HCT116 (cell line): ENCODE measurements at regions not wholly inside any gene's neighbourhood (a gene's known extent, or its start where the extent isn't known, plus 50 kb on each side); places are given as distances from the start of the nearest gene placed in this dataset.

ENCODE experiments used
- ATAC-seq: fragments of 200-7000 bp; cut with Tn5 transposase; 2 replicates; pipeline ENCODE4 v1.9.1; 2020; ENCODE audit warnings: mild to moderate bottlenecking, moderate library complexity
- BruUV-seq: library from RNA; stranded (reverse); fragments of 400-500 nt; replicated peaks from 2 replicates; lab custom pipeline; 2021; lab: Mats Ljungman, UMichigan
- CTCF ChIA-PET: fragments of 300-600 bp; sonication (Branson Sonifier 250); formaldehyde crosslinking; loops from one replicate; lab custom pipeline; 2021; ENCODE audit warnings: antibody characterized with exemption; lab: Charles Lee
- POLR2A ChIA-PET: fragments of 300-600, 350-600 bp; sonication (Branson Sonifier 250); formaldehyde crosslinking; loops from one replicate; lab custom pipeline; 2021; ENCODE audit warnings: antibody characterized with exemption; lab: Charles Lee
- RAD21 ChIA-PET, 2 experiments: fragments of 300-600 bp; sonication (Branson Sonifier 250); formaldehyde crosslinking; loops; one replicate each; lab custom pipeline; 2023; ENCODE audit warnings: low total read pairs in 2 of 2; ENCODE audit not compliant: uncharacterized antibody in 2 of 2, unreplicated experiment in 2 of 2, low non-redundant PET in 1 of 2; lab: Charles Lee
- DNase-seq: peaks from one replicate; pipeline ENCODE4 v3.0.0-alpha.2; 2010; ENCODE audit warnings: low read depth, low spot score
- H2AFZ ChIP-seq: fragments of 200-600 bp; shearing (Covaris generic), sonication (generic); 2 replicates; pipeline ENCODE4 v1.6.1; 2017; ENCODE audit warnings: low read depth, mixed run types, mixed read lengths, antibody characterized with exemption, low read length; ENCODE audit not compliant: poor library complexity, severe bottlenecking
- H3K27ac ChIP-seq: 2 replicates; pipeline ENCODE4 v1.5.1; 2012; ENCODE audit warnings: low read depth, low read length
- H3K27me3 ChIP-seq: fragments of 200-600 bp; sonication (generic); 2 replicates; pipeline ENCODE4 v1.6.1; 2016; ENCODE audit warnings: mixed run types, low read length, mixed read lengths; ENCODE audit not compliant: insufficient read depth
- H3K36me3 ChIP-seq, 2 experiments: fragments of 200-500 bp in 1 of 2; fragments of 200-600 bp in 1 of 2; sonication (Bioruptor generic) in 1 of 2; sonication (generic) in 1 of 2; 2 replicates each; pipeline versions ENCODE4 v1.5.1 to v1.6.1; 2014 to 2016; ENCODE audit warnings: low read length in 2 of 2, inconsistent platforms in 1 of 2, mixed read lengths in 1 of 2, mixed run types in 1 of 2; ENCODE audit not compliant: insufficient read depth in 2 of 2, control insufficient read depth in 1 of 2
- H3K4me1 ChIP-seq, 2 experiments: fragments of 200-600 bp in 1 of 2; sonication (generic) in 1 of 2; 2 replicates each; pipeline versions ENCODE4 v1.5.1 to v1.6.1; 2012 to 2017; ENCODE audit warnings: low read length in 2 of 2, inconsistent platforms in 1 of 2, mild to moderate bottlenecking in 1 of 2, mixed read lengths in 1 of 2, mixed run types in 1 of 2, moderate library complexity in 1 of 2; ENCODE audit not compliant: insufficient read depth in 2 of 2, control insufficient read depth in 1 of 2
- H3K4me2 ChIP-seq: fragments of 200-600 bp; sonication (generic); 2 replicates; pipeline ENCODE4 v1.6.1; 2017; ENCODE audit warnings: mixed run types, low read length, mixed read lengths
- H3K4me3 ChIP-seq, 2 experiments: fragments of 200-600 bp in 1 of 2; sonication (generic) in 1 of 2; replicated peaks in 1 of 2; 2 replicates each; pipeline ENCODE4 v1.5.1; 2011 to 2016; ENCODE audit warnings: low read length in 2 of 2, control low read depth in 1 of 2, low read depth in 1 of 2, mild to moderate bottlenecking in 1 of 2, mixed read lengths in 1 of 2, mixed run types in 1 of 2
- H3K79me2 ChIP-seq: fragments of 200-600 bp; sonication (generic); 2 replicates; pipeline ENCODE4 v1.6.1; 2017; ENCODE audit warnings: mild to moderate bottlenecking, mixed run types, low read length, moderate library complexity, mixed read lengths; ENCODE audit not compliant: insufficient read depth
- H3K9ac ChIP-seq: fragments of 200-600 bp; sonication (generic); 2 replicates; pipeline ENCODE4 v1.6.1; 2016; ENCODE audit warnings: low read length, mixed read lengths
- H3K9me2 ChIP-seq: fragments of 200-600 bp; sonication (generic), shearing (Covaris generic); 2 replicates; pipeline ENCODE4 v1.6.1; 2017; ENCODE audit warnings: mixed run types, mild to moderate bottlenecking, moderate library complexity; ENCODE audit not compliant: insufficient read depth
- H3K9me3 ChIP-seq, 2 experiments: fragments of 200-500 bp in 1 of 2; fragments of 200-600 bp in 1 of 2; sonication (Bioruptor generic) in 1 of 2; sonication (generic) in 1 of 2; 2 replicates each; pipeline ENCODE4 v1.6.1; 2014 to 2017; ENCODE audit warnings: low read length in 2 of 2, mixed read lengths in 2 of 2, inconsistent platforms in 1 of 2, low read depth in 1 of 2, mild to moderate bottlenecking in 1 of 2, mixed run types in 1 of 2, moderate library complexity in 1 of 2; ENCODE audit not compliant: control insufficient read depth in 1 of 2, insufficient read depth in 1 of 2
- H4K20me1 ChIP-seq: fragments of 200-600 bp; sonication (generic), shearing (Covaris generic); 2 replicates; pipeline ENCODE4 v1.6.1; 2017; ENCODE audit warnings: mixed run types, mild to moderate bottlenecking, moderate library complexity; ENCODE audit not compliant: insufficient read depth
- EGR1 ChIP-seq: IDR thresholded peaks from 2 replicates; pipeline ENCODE4 v1.6.1; 2012; ENCODE audit warnings: low read depth
- EZH2phosphoT487 ChIP-seq: fragments of 200-600 bp; IDR thresholded peaks from 2 replicates; pipeline ENCODE4 v1.6.1; 2018; ENCODE audit warnings: antibody characterized with exemption, borderline replicate concordance
- FOSL1 ChIP-seq: IDR thresholded peaks from 2 replicates; pipeline ENCODE4 v1.6.1; 2012; ENCODE audit warnings: low read depth
- JUND ChIP-seq: IDR thresholded peaks from 2 replicates; pipeline ENCODE4 v1.6.1; 2012
- RAD21 ChIP-seq: IDR thresholded peaks from 2 replicates; pipeline ENCODE4 v1.6.1; 2012; ENCODE audit warnings: low read depth, mild to moderate bottlenecking
- SP1 ChIP-seq: IDR thresholded peaks from 2 replicates; pipeline ENCODE4 v1.6.1; 2012; ENCODE audit warnings: low read depth
- SRF ChIP-seq: IDR thresholded peaks from 2 replicates; pipeline ENCODE4 v1.6.1; 2012; ENCODE audit warnings: low read depth
- TCF7L2 ChIP-seq: IDR thresholded peaks from 2 replicates; pipeline ENCODE4 v1.7.0; 2011; ENCODE audit warnings: borderline replicate concordance, inconsistent platforms; ENCODE audit not compliant: insufficient read depth, insufficient read length; ENCODE audit errors: extremely low read depth
- YY1 ChIP-seq: IDR thresholded peaks from 2 replicates; pipeline ENCODE4 v1.6.1; 2011; ENCODE audit warnings: low read length, low read depth, moderate library complexity, mild to moderate bottlenecking; ENCODE audit not compliant: insufficient replicate concordance; ENCODE audit errors: extremely low read depth
- ZFX ChIP-seq: fragments of 450-650 bp; IDR thresholded peaks from 2 replicates; pipeline ENCODE4 v1.6.1; 2017
- ZNF274 ChIP-seq: fragments of 200-500 bp; sonication (Bioruptor generic); IDR thresholded peaks from 2 replicates; pipeline ENCODE4 v1.6.1; 2014; ENCODE audit warnings: mild to moderate bottlenecking, low read depth, low read length, inconsistent platforms
- intact Hi-C: fragments of 100-400 bp; cut with micrococcal nuclease; formaldehyde crosslinking; loops from 2 replicates; pipeline ENCODE4 v1.10.0; 2022
- TF ChIP-seq, protein P1 (sequence below): IDR thresholded peaks from 2 replicates; pipeline ENCODE4 v1.6.1; 2012
- TF ChIP-seq, protein P2 (sequence below): IDR thresholded peaks from 2 replicates; pipeline ENCODE4 v1.6.1; 2011; ENCODE audit warnings: mild to moderate bottlenecking, low read length, moderate library complexity; ENCODE audit not compliant: insufficient replicate concordance; ENCODE audit errors: extremely low read depth
- TF ChIP-seq, protein P3 (sequence below): IDR thresholded peaks from 2 replicates; pipeline ENCODE4 v1.6.1; 2012; ENCODE audit warnings: low read depth

- Histone ChIP-seq H3K27ac (no peak overlapping the region), H3K9me2 (no peaks in the 10 kb centered on the region), H3K79me2 (no peaks in the 10 kb centered on the region), H3K9ac (no peak overlapping the region), H3K4me2 (no peak overlapping the region), H3K27me3 (no peaks in the 10 kb centered on the region), H3K4me3 (no peak overlapping the region), H2AFZ (no peak overlapping the region), H3K9me3 (no peaks in the 10 kb centered on the region), H3K4me1 (peaks cover 8 to 23% of the 10 kb centered on the region in 2 experiments), H4K20me1 (no peaks in the 10 kb centered on the region), H3K36me3 (no peaks in the 10 kb centered on the region)
- DNase-seq (no peak), ATAC-seq (no peak)
- ChIA-PET POLR2A (no interaction called here), RAD21 (no interaction called here), CTCF (no interaction called here)
- intact Hi-C loops, result no loop called here
- no TSS peak for BruUV-seq
- no peak for TF ChIP-seq RAD21
- no peak for TF ChIP-seq ZFX
- TF ChIP-seq, protein P1, sequence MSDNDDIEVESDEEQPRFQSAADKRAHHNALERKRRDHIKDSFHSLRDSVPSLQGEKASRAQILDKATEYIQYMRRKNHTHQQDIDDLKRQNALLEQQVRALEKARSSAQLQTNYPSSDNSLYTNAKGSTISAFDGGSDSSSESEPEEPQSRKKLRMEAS, result no peak
- no peak for TF ChIP-seq SRF
- TF ChIP-seq EZH2phosphoT487, result no peak
These were observed 61.0 kb upstream of the SLC44A3 start for GRCh38 chr1:94759188-94759587.

GRCh38 chr1:94757931-94758330, 62.2 kb upstream of the SLC44A3 start:
- H3K9me3 ChIP-seq, result no peaks in the 10 kb centered on the region
- ChIA-PET POLR2A (no interaction called here), CTCF (no interaction called here), RAD21 (no interaction called here)
- intact Hi-C loops, result no loop called here
- no peaks in the 10 kb centered on the region for H4K20me1 ChIP-seq
- H3K4me2 ChIP-seq, result no peak overlapping the region
- H3K4me1 ChIP-seq, result peaks cover 12 to 34% of the 10 kb centered on the region in 2 experiments
- no peak overlapping the region for H3K4me3 ChIP-seq
- no peaks in the 10 kb centered on the region for H3K27me3 ChIP-seq
- H3K9me2 ChIP-seq, result no peaks in the 10 kb centered on the region
- H3K27ac ChIP-seq, result no peak overlapping the region
- H2AFZ ChIP-seq, result no peak overlapping the region
- H3K79me2 ChIP-seq, result no peaks in the 10 kb centered on the region
- H3K9ac ChIP-seq, result no peak overlapping the region
- ATAC-seq (no peak), DNase-seq (no peak)
- BruUV-seq, result no TSS peak
- no peaks in the 10 kb centered on the region for H3K36me3 ChIP-seq
- TF ChIP-seq EZH2phosphoT487 (no peak), ZNF274 (no peak), JUND (no peak), YY1 (no peak), TCF7L2 (no peak), SP1 (no peak), FOSL1 (no peak), EGR1 (no peak), RAD21 (no peak), ZFX (no peak)
- TF ChIP-seq, protein P2, sequence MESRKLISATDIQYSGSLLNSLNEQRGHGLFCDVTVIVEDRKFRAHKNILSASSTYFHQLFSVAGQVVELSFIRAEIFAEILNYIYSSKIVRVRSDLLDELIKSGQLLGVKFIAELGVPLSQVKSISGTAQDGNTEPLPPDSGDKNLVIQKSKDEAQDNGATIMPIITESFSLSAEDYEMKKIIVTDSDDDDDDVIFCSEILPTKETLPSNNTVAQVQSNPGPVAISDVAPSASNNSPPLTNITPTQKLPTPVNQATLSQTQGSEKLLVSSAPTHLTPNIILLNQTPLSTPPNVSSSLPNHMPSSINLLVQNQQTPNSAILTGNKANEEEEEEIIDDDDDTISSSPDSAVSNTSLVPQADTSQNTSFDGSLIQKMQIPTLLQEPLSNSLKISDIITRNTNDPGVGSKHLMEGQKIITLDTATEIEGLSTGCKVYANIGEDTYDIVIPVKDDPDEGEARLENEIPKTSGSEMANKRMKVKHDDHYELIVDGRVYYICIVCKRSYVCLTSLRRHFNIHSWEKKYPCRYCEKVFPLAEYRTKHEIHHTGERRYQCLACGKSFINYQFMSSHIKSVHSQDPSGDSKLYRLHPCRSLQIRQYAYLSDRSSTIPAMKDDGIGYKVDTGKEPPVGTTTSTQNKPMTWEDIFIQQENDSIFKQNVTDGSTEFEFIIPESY, result no peak
- TF ChIP-seq, protein P3, sequence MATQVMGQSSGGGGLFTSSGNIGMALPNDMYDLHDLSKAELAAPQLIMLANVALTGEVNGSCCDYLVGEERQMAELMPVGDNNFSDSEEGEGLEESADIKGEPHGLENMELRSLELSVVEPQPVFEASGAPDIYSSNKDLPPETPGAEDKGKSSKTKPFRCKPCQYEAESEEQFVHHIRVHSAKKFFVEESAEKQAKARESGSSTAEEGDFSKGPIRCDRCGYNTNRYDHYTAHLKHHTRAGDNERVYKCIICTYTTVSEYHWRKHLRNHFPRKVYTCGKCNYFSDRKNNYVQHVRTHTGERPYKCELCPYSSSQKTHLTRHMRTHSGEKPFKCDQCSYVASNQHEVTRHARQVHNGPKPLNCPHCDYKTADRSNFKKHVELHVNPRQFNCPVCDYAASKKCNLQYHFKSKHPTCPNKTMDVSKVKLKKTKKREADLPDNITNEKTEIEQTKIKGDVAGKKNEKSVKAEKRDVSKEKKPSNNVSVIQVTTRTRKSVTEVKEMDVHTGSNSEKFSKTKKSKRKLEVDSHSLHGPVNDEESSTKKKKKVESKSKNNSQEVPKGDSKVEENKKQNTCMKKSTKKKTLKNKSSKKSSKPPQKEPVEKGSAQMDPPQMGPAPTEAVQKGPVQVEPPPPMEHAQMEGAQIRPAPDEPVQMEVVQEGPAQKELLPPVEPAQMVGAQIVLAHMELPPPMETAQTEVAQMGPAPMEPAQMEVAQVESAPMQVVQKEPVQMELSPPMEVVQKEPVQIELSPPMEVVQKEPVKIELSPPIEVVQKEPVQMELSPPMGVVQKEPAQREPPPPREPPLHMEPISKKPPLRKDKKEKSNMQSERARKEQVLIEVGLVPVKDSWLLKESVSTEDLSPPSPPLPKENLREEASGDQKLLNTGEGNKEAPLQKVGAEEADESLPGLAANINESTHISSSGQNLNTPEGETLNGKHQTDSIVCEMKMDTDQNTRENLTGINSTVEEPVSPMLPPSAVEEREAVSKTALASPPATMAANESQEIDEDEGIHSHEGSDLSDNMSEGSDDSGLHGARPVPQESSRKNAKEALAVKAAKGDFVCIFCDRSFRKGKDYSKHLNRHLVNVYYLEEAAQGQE, result no peak
- TF ChIP-seq, all 23 proteins: peak for 0
